ENCODE measurements at regions not wholly inside any gene's neighbourhood (a gene's known extent, or its start where the extent isn't known, plus 50 kb on each side); places are given as distances from the start of the nearest gene placed in this dataset.
"Not testable (repeated sequence)": the region's sequence is repeated elsewhere in the genome, so short reads cannot be mapped to it uniquely, and the experiment has no call there.

- no peak for ATAC-seq
Observed at GRCh38 chr13:76829572-76830327, 56.5 kb downstream of the KCTD12 start.

DNA sequence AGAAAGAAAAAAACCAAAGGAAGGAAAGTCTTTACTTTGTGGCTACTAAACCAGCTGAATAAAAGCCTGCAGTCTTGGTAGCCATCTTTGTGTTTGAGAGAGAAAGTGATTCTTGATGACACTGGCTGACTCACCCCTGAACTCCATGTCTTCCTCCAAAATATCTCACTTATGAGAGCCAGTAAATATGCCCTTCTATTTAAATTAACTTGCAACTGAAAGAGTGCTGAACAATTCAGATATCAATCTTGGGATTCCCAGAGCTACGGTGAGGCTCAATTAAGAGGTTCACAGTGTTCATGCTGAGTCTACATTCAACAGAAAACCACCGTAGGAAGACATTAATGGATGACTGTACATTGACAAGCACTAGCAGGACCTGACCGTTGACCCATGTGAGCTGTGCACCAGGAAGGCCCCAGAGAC is 57.9 kb downstream of the KCTD12 start:
- no peak for ATAC-seq

- no peak for ATAC-seq
Observed at GRCh38 chr13:76826527-76826926, 59.7 kb downstream of the KCTD12 start.

DNA sequence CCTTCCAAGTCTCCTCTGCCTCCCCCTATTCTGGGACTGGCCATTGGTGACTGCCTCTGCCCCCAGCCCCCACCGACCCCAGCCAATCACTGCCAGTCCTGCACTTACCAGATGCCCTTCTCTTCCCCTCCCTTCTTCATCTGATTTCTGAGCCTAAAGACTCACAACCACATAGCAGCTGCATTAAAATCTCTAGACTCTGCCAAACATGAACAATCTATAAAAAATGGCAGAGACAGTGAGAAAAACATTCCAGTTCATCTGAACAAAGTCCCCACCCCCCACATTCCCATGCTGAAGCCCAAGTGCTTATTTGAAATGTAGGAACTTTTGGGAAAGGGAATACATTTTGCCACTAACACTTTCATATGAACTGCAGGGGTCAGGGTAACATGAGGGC is 60.8 kb downstream of the KCTD12 start:
- no peak for ATAC-seq

- no peak for ATAC-seq
Observed at GRCh38 chr13:76823969-76824368, 62.2 kb downstream of the KCTD12 start.

DNA sequence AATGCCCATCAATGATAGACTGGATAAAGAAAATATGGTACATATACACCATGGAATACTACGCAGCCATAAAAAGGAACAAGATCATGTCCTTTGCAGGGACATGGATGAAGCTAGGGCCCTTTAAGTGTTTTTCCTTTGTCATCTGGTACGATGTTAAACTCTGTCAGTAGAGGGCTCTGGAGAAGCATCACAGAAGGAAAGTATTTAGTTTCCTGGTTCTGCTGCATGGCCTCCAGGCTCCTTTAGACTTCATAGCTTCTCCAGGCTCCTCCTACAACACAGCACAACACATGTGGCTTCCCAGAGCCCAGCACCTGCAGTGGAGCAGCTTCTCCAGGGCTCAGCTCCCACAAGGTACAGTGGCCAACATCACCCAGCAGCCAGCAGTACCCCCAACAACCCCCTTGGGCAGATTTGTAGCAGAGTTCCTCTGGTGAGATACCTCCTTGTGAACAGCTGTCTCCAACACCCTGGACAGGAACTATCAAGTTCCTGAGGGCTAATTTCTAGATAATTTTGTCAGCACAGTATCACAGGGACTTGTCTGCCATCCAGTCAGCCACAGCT is 63.4 kb downstream of the KCTD12 start:
- peak; percentile 58 for ATAC-seq

- ATAC-seq, result not testable (repeated sequence)
Observed at GRCh38 chr13:76821222-76821621, 65.0 kb downstream of the KCTD12 start.

DNA sequence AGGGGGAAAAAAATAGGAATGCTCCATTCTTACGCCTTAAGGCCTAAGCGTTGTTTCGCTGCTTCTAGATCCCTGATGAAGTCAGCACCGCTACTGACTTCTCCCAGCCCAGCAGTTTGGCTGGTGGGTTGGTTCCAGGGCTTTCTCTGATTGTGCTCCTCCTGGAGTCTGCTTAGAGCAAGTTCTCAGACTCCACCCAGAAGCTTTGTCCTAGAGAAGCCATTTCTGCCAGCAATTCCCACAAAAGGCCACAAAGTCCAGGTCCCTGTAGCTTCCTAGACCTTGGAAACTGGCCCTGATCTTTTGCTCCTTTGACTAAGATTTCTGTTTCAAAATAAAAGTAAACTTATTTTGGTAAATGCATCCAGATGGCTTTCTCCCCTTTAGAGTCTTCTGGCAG is 65.4 kb downstream of the KCTD12 start:
- ATAC-seq, result no peak

DNA sequence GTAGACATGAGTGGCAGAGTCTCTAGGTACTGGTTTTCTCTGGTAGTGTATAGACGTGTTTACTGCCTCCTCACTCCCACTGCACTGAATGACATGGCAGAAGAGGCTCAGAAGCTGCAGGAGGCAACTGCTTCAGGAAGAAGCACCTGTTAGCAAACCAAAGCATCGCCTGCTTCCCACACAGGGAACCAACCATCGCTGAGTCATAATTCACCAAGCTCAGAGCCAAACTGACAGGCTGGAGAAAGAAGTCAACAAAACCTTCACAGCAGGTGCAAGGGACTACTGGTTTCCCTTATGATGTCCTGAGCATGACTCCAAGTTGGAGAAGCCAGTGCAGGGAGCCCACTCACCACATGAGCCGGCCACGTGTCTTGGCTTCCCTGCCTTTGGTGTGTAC is 69.8 kb downstream of the KCTD12 start:
- ATAC-seq, result no peak

DNA sequence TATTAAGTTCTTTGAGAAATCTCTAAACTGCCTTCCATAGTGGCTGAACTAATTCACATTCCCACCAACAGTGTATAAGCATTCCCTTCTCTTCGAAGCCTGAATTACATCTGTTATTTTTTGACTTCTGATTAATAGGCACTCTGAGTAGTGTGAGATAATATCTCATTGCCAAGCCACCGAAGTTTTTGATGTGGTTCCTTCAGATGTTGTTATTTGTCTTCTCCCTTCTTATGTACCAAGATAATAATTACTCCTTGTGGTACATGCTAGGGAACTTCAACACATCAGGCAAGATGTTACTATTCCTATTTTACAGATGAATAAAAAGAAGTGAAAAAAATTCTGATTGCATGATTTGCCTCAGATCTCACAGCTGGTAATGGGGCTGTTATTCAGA is 70.9 kb downstream of the KCTD12 start:
- ATAC-seq, result no peak

DNA sequence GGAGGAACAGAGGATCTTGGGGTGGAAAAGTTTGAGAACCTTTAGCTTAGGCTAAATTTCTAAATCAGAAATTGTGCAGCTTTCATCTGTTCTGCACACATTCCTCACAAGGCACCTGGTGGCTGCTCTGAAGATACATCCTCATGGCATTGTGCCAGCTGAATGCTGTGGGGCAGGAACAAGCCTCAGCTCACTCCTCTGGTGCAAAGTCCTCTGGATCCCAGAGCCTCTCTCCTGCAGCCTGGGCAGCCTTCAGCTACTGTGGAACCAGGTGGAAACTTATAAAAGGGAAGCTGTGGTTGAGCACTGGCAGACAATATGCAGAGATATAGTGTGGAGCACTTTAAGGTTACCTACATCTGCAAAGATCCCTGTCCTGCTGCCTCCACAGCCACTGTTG is 72.3 kb downstream of the KCTD12 start:
- ATAC-seq, result peak; percentile 54

GRCh38 chr13:76813000-76813691 is 73.1 kb downstream of the KCTD12 start:
- peak; percentile 48 for ATAC-seq

- ATAC-seq, result peak; percentile 28
Observed at GRCh38 chr13:76812206-76812897, 73.9 kb downstream of the KCTD12 start.

GRCh38 chr13:76809389-76809788 is 76.8 kb downstream of the KCTD12 start:
- ATAC-seq, result no peak

- no peak for ATAC-seq
Observed at GRCh38 chr13:76808927-76809326, 77.3 kb downstream of the KCTD12 start.

DNA sequence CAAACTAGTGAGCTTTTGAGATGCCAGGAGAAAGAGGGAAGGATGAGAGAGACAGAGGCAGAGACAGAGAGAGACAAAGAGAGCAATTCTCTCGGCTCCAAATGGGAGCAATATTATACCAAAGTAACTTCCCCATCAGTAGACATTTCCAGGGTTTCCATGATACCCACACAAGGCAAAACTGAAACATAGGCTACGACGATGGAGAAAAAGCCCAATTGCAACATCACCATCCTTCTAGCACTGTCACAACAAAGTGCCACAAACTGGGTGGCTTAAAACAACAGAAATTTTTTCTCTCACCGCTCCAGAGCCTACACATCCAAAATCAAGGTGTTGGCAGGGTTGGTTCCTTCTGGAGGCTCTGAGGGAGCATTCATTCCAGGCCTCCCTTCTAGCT is 81.4 kb downstream of the KCTD12 start:
- ATAC-seq, result no peak

DNA sequence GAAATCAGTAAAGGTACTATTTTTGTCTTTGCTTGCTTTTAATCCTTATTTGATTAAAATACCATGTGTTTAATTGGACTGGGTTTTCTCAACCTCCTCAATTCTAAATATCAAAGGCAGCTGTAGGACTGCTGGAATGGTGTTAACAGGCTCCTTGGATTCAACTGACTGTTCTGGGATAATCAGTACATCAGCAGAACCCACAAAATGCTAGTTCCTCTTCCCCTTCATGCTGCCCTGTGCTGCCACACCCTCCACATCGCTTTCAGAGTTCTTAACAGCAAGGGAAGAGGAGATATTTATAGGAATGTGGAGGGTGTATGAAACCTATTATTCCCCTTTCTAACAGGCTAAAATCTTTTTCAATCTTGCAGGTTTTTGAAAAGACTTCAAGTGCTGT is 82.4 kb downstream of the KCTD12 start:
- no peak for ATAC-seq

- ATAC-seq, result no peak
Observed at GRCh38 chr13:76800943-76801342, 85.3 kb downstream of the KCTD12 start.

DNA sequence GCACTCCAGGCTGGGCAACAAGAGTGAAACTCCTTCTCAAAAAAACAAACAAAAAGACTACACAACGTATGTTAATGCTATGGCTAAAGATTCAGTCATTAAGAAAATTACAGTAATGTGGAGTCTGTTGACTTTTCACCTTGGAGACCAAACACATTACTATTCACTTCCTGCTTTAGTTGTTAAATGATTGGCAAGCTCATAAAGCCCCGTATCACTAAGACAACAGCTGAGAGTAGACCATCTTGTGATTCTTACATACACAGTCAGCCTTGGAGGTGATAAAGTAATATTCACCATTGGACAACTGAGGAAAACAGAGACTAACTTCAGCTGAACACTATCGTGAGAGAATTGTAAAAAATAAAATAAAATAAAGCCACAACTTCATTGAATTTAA is 86.5 kb downstream of the KCTD12 start:
- ATAC-seq, result no peak

DNA sequence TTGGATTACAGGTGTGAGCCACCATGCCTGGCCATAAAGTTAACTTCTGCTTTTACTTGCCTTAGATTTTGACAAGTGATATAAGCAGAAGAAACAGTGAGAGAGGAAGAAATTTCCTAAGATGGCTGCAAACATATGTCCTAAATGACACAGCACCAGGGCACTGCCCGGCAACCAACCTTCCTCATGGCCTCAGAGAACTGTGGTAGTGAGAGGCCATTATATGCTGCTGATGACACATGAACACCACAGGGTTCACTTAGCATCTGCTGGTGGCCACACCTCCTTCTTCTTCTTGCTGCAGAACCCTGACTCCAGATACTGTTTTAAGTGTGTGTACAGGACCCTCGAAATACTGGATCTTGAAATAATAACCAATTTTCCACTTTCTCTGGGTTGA is 88.2 kb downstream of the KCTD12 start:
- no peak for ATAC-seq

- ATAC-seq, result no peak
Observed at GRCh38 chr13:76797361-76797760, 88.8 kb downstream of the KCTD12 start.

DNA sequence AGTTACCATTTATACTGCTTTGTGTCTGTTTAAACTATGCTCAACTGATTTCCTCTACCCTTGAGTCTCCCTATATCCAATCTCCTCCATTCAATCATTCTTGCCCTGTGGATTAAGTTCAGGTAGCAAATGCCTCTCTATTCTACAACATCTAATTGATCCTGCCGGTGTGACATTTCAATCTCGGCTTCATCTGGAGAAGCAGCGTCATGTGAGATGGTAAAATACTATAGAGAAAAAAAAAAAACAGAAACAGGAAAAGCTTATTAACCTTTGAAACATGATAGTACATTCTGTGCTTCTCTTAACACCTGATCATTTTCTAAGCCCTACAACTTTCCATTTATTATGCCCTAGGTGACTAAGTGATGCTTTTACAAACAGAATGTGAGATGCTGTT is 89.4 kb downstream of the KCTD12 start:
- ATAC-seq, result no peak

Data from esophagus mucosa (tissue), 1 donor.